Uterus (tissue), 3 donors: ENCODE measurements at regions not wholly inside any gene's neighbourhood (a gene's known extent, or its start where the extent isn't known, plus 50 kb on each side); places are given as distances from the start of the nearest gene placed in this dataset.

Source experiments
- DNase-seq, 2 donors: peaks; one replicate each; pipeline ENCODE4 v3.0.0-alpha.2; 2019 to 2020
- H3K27ac ChIP-seq, 2 donors: fragments of 200-600 bp; sonication (generic); 1 replicate in 1 of 2; 2 replicates in 1 of 2; pipeline ENCODE4 v1.5.1; 2016 to 2018
- H3K27me3 ChIP-seq, 2 donors: fragments of 200-600 bp; sonication (generic); one replicate each; pipeline ENCODE4 v1.5.1; 2018 to 2019; ENCODE audit warnings: control low read depth in 1 of 2
- H3K36me3 ChIP-seq, 2 donors: fragments of 200-600 bp; sonication (generic); one replicate each; pipeline ENCODE4 v1.5.1; 2019; ENCODE audit warnings: control low read depth in 1 of 2
- H3K4me1 ChIP-seq, 2 donors: fragments of 200-600 bp; sonication (generic); one replicate each; pipeline ENCODE4 v1.5.1; 2018 to 2019; ENCODE audit warnings: control low read depth in 1 of 2
- H3K4me3 ChIP-seq, 2 donors: fragments of 200-600 bp; sonication (generic); 1 replicate in 1 of 2; 2 replicates in 1 of 2; pipeline ENCODE4 v1.5.1; 2018 to 2019; ENCODE audit warnings: mild to moderate bottlenecking in 1 of 2
- H3K9me3 ChIP-seq, 2 donors: fragments of 200-600 bp; sonication (generic); one replicate each; pipeline ENCODE4 v1.5.1; 2019; ENCODE audit warnings: control low read depth in 1 of 2
- POLR2A ChIP-seq, 2 donors: fragments of 450-650 bp; IDR thresholded peaks; one replicate each; pipeline ENCODE4 v1.6.1; 2016; ENCODE audit warnings: antibody characterized with exemption in 2 of 2, mild to moderate bottlenecking in 1 of 2, moderate library complexity in 1 of 2
- intact Hi-C: fragments of 100-400 bp; cut with DNase I; formaldehyde crosslinking; loops from one replicate; pipeline ENCODE4 v1.15.1; 2023; ENCODE audit warnings: low total_unique reads
- TF ChIP-seq, protein P1 (sequence below), 4 experiments: fragments of 200-600 bp in 2 of 4; fragments of 450-650 bp in 2 of 4; sonication (generic) in 2 of 4; IDR thresholded peaks; one replicate each; pipeline ENCODE4 v1.5.1; 2016 to 2019; ENCODE audit warnings: antibody characterized with exemption in 4 of 4, mild to moderate bottlenecking in 2 of 4, moderate library complexity in 1 of 4
- donor health status: DM: yes; HTN: yes; CAD: no.

- Histone ChIP-seq H3K27ac (no peak overlapping the region), H3K4me1 (no peaks in the 10 kb centered on the region), H3K36me3 (no peaks in the 10 kb centered on the region), H3K9me3 (no peaks in the 10 kb centered on the region), H3K27me3 (no peaks in the 10 kb centered on the region), H3K4me3 (no peak overlapping the region)
- intact Hi-C loops: no loop called here
- no peak for DNase-seq
- TF ChIP-seq, protein P1, sequence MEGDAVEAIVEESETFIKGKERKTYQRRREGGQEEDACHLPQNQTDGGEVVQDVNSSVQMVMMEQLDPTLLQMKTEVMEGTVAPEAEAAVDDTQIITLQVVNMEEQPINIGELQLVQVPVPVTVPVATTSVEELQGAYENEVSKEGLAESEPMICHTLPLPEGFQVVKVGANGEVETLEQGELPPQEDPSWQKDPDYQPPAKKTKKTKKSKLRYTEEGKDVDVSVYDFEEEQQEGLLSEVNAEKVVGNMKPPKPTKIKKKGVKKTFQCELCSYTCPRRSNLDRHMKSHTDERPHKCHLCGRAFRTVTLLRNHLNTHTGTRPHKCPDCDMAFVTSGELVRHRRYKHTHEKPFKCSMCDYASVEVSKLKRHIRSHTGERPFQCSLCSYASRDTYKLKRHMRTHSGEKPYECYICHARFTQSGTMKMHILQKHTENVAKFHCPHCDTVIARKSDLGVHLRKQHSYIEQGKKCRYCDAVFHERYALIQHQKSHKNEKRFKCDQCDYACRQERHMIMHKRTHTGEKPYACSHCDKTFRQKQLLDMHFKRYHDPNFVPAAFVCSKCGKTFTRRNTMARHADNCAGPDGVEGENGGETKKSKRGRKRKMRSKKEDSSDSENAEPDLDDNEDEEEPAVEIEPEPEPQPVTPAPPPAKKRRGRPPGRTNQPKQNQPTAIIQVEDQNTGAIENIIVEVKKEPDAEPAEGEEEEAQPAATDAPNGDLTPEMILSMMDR (IDR thresholded peaks at IDR 0.05): no peak
- TF ChIP-seq POLR2A (IDR thresholded peaks at IDR 0.05): no peak
Measured at GRCh38 chr22:27638329-27639233, 163.0 kb downstream of the MN1 start.

GRCh38 chr22:27639248-27640086, 162.1 kb downstream of the MN1 start:
- DNase-seq: no peak
- intact Hi-C loops: no loop called here
- no peaks in the 10 kb centered on the region for H3K4me1 ChIP-seq

GRCh38 chr22:27641049-27641795, 160.3 kb downstream of the MN1 start:
- Histone ChIP-seq H3K4me3 (no peak overlapping the region), H3K27ac (no peak overlapping the region), H3K36me3 (no peaks in the 10 kb centered on the region), H3K4me1 (no peaks in the 10 kb centered on the region), H3K27me3 (no peaks in the 10 kb centered on the region), H3K9me3 (no peaks in the 10 kb centered on the region)
- DNase-seq: no peak
- TF ChIP-seq, protein P1 (IDR thresholded peaks at IDR 0.05): no peak
- TF ChIP-seq POLR2A (IDR thresholded peaks at IDR 0.05): no peak
- intact Hi-C loops: no loop called here

More at GRCh38 chr22:27639248-27640086, 162.1 kb downstream of the MN1 start:
- no peak for TF ChIP-seq POLR2A (IDR thresholded peaks at IDR 0.05)
- TF ChIP-seq, protein P1 (IDR thresholded peaks at IDR 0.05): no peak
- Histone ChIP-seq H3K27ac (no peak overlapping the region), H3K4me3 (no peak overlapping the region), H3K9me3 (no peaks in the 10 kb centered on the region), H3K36me3 (no peaks in the 10 kb centered on the region), H3K27me3 (no peaks in the 10 kb centered on the region)

GRCh38 chr22:27642104-27642800, 159.3 kb downstream of the MN1 start:
- intact Hi-C loops: no loop called here
- no peak for DNase-seq
- no peaks in the 10 kb centered on the region for H3K4me1 ChIP-seq
- no peak overlapping the region for H3K27ac ChIP-seq
- TF ChIP-seq, protein P1 (IDR thresholded peaks at IDR 0.05): no peak
- no peak for TF ChIP-seq POLR2A (IDR thresholded peaks at IDR 0.05)
- H3K36me3 ChIP-seq: no peaks in the 10 kb centered on the region
- H3K27me3 ChIP-seq: no peaks in the 10 kb centered on the region
- H3K9me3 ChIP-seq: no peaks in the 10 kb centered on the region
- H3K4me3 ChIP-seq: no peak overlapping the region
